Epithelial cell of prostate (primary cell): ENCODE measurements at regions not wholly inside any gene's neighbourhood (a gene's known extent, or its start where the extent isn't known, plus 50 kb on each side); places are given as distances from the start of the nearest gene placed in this dataset.

Source experiments
- DNase-seq: peaks from one replicate; pipeline ENCODE4 v3.0.0-alpha.2; 2011; ENCODE audit warnings: low read depth, low spot score
- H3K27ac ChIP-seq: fragments of 450-650 bp; 2 replicates; pipeline ENCODE4 v1.5.1; 2017; ENCODE audit warnings: mild to moderate bottlenecking

GRCh38 chr14:54332490-54332889 is 64.3 kb upstream of the CDKN3 start:
- DNase-seq = no peak
- no peak overlapping the region for H3K27ac ChIP-seq

GRCh38 chr14:54333511-54333910 is 63.3 kb upstream of the CDKN3 start:
- no peak for DNase-seq
- H3K27ac ChIP-seq = no peak overlapping the region

- no peak overlapping the region for H3K27ac ChIP-seq
- no peak for DNase-seq
Measured at GRCh38 chr14:54335569-54336155, 61.1 kb upstream of the CDKN3 start.

GRCh38 chr14:54337314-54337713 is 59.5 kb upstream of the CDKN3 start:
- no peak overlapping the region for H3K27ac ChIP-seq
- DNase-seq = no peak

GRCh38 chr14:54338696-54339317 is 58.0 kb upstream of the CDKN3 start:
- no peak for DNase-seq
- no peak overlapping the region for H3K27ac ChIP-seq

GRCh38 chr14:54339771-54340170 is 57.0 kb upstream of the CDKN3 start:
- no peak overlapping the region for H3K27ac ChIP-seq
- no peak for DNase-seq

- no peak for DNase-seq
Measured at GRCh38 chr14:54342806-54343205, 54.0 kb upstream of the CDKN3 start.

GRCh38 chr14:54343272-54344121 is 53.3 kb upstream of the CDKN3 start:
- no peak overlapping the region for H3K27ac ChIP-seq
- DNase-seq = no peak

More at GRCh38 chr14:54342806-54343205, 54.0 kb upstream of the CDKN3 start:
- H3K27ac ChIP-seq = no peak overlapping the region

GRCh38 chr14:54344445-54344844 is 52.4 kb upstream of the CDKN3 start:
- no peak overlapping the region for H3K27ac ChIP-seq
- no peak for DNase-seq

- DNase-seq = no peak
- H3K27ac ChIP-seq = no peak overlapping the region
Measured at GRCh38 chr14:54346257-54346656, 50.5 kb upstream of the CDKN3 start.
